NCI-H146 (cell line): ENCODE measurements at regions not wholly inside any gene's neighbourhood (a gene's known extent, or its start where the extent isn't known, plus 50 kb on each side); places are given as distances from the start of the nearest gene placed in this dataset.
"Not testable (repeated sequence)": the region's sequence is repeated elsewhere in the genome, so short reads cannot be mapped to it uniquely, and the experiment has no call there.

Source experiments
- DNase-seq: peaks from one replicate; lab custom pipeline; 2025; lab: John Stamatoyannopoulos, UW

DNA sequence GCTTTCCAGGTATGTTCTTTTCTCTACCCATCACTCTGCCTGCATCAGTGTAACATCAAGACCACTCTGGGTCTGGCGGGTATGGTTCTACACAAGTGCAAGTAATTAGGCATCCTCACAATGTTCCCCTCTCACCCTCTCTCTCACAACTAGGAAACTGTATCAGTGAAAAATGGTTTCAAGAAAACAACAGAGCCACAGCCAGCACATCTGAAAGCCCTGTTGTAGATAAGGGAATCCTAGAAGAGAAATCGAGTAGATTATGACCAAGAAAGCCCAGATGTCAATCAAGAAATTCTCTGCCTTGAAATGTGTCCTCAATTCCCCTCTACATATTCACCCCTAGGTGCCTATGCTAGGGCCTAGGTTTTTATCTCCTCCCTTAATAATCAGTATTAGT lies 281.3 kb upstream of the ANKRD50 start:
- no peak for DNase-seq

GRCh38 chr4:124990398-124990797 lies 277.9 kb upstream of the ANKRD50 start:
- DNase-seq, result no peak

- DNase-seq, result no peak
These were observed 267.8 kb upstream of the ANKRD50 start for GRCh38 chr4:124980276-124980752.

- not testable (repeated sequence) for DNase-seq
These were observed 266.0 kb upstream of the ANKRD50 start for GRCh38 chr4:124978536-124978935.

GRCh38 chr4:124977045-124977444 lies 264.5 kb upstream of the ANKRD50 start:
- no peak for DNase-seq

GRCh38 chr4:124974152-124974551 lies 261.6 kb upstream of the ANKRD50 start:
- DNase-seq, result no peak

- no peak for DNase-seq
These were observed 261.2 kb upstream of the ANKRD50 start for GRCh38 chr4:124973716-124974115.

DNA sequence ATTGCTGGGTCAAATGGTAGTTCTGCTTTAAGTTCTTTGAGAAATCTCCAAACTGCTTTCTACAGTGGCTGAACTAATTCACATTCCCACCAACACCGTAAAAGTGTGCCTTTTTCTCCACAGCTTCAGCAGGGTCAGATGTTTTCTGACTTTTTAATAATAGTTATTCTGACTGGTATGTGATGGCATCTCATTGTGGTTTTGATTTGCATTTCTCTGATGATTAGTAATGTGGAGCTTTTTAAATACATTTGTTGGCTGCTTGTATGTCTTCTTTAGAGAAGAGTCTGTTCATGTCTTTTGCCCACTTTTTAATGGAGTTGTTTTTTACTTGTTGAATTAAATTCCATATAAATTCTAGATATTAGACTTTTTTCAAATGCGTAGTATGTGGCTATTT lies 257.5 kb upstream of the ANKRD50 start:
- no peak for DNase-seq

- no peak for DNase-seq
These were observed 253.0 kb upstream of the ANKRD50 start for GRCh38 chr4:124965497-124965891.

- DNase-seq, result no peak
These were observed 252.4 kb upstream of the ANKRD50 start for GRCh38 chr4:124964852-124965496.

DNA sequence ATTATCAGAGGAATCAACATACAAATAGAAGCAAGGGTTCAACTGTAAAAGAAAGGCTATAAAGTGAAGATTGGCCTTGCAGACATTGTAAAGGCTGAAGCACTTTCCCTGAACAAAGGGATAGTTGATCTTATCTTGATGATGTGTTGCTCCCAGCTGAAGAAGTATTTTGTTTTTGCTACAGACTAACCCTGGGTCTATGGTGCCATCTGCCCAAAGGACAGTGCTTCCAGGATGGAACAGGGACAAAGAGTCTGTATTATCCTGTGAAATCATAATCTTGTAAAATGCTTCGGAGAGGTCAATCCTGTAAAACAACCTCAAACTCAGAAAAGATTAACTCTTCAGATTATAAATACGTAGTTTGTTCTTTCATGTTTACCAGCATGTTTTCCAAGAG lies 251.7 kb upstream of the ANKRD50 start:
- DNase-seq, result no peak

DNA sequence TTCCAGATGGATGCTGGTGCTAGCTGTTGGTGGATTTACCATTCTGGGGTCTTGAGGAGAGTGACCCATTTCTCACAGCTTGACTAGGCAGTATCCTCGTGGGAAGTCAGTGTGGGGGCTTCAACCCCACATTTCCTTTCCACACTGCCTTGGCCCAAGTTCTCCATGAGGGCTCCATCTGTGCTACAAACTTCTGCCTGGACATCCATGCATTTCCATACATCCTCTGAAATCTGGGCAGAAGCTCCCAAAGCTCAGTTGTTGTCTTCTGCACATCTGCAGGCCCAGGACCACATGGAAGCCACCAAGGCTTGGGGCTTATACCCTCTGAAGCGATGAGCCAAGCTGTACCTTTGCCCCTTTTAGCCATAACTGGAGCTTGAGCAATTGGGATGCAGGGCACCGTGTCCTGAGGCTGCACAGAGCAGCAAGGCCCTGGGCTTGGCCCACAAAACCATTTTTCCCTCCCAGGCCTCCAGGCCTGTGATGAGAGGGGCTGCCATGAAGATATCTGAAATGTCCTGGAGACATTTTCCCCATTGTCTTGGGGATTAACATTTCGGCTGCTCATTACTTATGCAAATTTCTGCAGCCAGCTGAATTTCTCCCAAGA lies 248.7 kb upstream of the ANKRD50 start:
- DNase-seq, result no peak

DNA sequence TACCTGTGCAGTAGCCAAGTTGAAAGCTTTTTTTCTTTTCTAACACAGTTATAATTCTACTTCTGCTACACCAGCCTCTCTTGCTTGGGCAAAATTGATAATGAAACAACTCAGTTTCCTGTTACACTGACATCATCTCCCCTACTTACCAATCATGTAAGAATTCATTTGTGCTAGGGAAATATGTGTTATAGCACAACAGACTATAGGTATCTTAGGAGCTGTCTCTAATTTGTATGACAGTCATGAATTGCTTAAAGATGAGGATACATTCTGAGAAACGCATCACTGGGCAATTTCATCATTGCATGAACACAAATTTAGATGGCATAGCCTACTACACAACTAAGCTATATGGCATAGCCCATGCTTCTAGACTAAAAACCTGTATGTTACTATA lies 246.3 kb upstream of the ANKRD50 start:
- DNase-seq, result no peak

GRCh38 chr4:124955476-124955875 lies 242.9 kb upstream of the ANKRD50 start:
- DNase-seq, result no peak

DNA sequence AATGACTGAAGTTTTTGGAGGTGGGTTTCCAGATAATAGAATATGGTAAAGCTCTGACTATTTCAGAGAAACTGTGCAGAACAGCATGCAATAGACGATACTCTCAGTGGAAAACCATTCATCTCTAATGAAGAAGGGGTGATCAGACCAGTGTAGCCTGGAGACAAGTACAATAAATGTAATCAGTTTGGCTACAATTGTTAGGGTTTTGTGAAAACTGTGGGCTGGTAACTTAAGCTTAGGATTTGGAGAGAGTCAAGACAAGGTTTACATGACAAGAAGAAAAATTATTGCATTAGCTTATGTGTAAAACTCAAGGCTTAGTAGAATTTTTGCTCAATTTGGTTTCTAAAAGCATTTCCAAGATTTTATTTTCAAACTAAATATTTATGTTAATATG lies 241.5 kb upstream of the ANKRD50 start:
- DNase-seq, result no peak

DNA sequence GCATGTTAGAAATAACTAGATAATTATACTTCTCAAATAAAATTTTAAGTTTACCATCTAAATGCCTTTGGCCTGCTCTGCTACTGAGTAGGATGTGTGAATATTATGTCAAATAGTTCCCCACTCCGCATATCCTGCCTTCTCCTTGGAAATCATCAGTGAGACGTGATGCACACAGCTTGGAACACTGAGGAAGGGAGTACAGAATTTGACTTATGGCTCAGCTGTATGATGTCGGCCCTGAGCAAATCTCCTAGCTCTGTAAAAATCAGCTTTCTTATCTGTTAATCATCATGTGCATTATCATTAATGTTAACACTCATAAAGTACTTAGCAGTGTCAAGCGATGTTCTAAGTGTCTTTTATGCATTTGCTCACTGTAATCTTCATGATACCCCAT lies 241.0 kb upstream of the ANKRD50 start:
- DNase-seq, result no peak

DNA sequence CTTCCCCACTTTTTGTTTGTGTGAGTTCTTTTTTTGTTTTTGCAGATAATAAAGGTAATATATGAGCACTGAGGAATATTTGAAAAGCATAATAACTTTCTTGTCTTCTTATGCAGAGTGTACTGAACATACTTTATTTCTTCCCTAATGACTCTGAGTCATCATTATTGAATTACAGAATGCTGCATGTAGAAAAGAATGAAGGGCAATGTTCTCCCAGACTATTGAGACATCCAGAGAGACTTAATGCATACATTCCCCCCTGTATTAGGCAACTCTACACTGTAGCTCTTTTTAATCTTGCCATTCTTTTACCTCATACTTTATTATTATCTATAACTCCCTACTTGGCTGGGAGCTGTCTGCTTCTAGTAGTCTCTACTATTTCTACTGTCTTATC lies 240.5 kb upstream of the ANKRD50 start:
- no peak for DNase-seq

- no peak for DNase-seq
These were observed 240.1 kb upstream of the ANKRD50 start for GRCh38 chr4:124952601-124953000.

- no peak for DNase-seq
These were observed 236.6 kb upstream of the ANKRD50 start for GRCh38 chr4:124948976-124949597.

DNA sequence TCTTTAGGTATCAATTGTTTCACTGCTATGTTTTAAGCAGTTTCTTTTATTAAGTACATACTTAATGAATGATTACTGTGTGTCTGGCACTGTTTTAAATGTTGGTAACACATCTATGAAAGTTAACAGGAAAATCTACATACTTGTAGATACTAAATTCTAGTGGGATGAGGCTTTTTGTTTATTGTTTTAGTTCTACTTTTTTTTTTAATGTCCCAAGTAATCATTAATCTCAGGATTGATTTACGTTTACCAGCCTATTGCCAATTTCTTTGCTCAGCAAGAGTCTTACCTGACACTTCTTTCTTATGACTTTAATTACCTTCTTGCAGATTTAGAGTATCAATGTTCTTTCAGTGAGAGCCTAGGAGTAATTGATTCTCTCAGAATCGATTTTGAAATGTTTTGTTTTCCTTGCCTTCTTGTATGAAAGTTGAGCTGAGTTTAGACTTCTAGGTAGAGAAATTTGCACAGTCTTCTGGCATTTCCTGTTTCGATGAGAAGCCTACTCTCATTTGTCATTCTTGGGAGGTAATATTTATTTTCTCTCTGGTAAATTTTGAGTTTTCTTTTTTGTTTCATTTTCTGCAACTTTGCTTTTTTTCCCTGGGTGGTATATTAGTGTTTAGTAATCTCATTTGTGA lies 235.2 kb upstream of the ANKRD50 start:
- no peak for DNase-seq

DNA sequence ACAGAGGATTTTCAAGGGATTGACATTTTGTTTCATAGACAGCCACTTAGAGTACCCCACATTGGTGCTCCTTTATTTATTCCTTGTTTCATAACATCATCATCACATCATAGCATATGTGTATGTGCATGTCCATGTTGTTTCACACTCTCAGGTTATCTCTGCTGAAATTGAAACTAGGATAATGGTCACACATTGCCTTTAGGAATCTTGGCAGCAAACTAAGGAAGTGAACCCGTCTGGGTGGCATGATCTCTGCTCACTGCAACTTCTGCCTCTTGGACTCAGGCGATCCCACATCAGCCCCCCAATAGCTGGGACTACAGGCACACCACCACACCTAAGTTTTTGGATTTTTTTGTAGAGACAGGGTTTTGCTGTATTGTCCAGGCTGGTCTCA lies 234.2 kb upstream of the ANKRD50 start:
- no peak for DNase-seq

- DNase-seq, result no peak
These were observed 232.9 kb upstream of the ANKRD50 start for GRCh38 chr4:124945422-124945821.

- no peak for DNase-seq
These were observed 231.4 kb upstream of the ANKRD50 start for GRCh38 chr4:124943938-124944337.
